Panc1 (cell line): ENCODE measurements at regions not wholly inside any gene's neighbourhood (a gene's known extent, or its start where the extent isn't known, plus 50 kb on each side); places are given as distances from the start of the nearest gene placed in this dataset.

Experiments
- ATAC-seq: fragments of 200-7000 bp; cut with Tn5 transposase; 2 replicates; pipeline ENCODE4 v1.9.1; 2020; ENCODE audit warnings: mild to moderate bottlenecking, moderate library complexity
- BruUV-seq: library from RNA; stranded (reverse); fragments of 400-500 nt; replicated peaks from 2 replicates; lab custom pipeline; 2021; lab: Mats Ljungman, UMichigan
- CTCF ChIA-PET: fragments of 300-600 bp; sonication (Branson Sonifier 250); formaldehyde crosslinking; loops from one replicate; lab custom pipeline; 2022; ENCODE audit warnings: antibody characterized with exemption; lab: Charles Lee
- POLR2A ChIA-PET: fragments of 300-600 bp; sonication (Branson Sonifier 250); formaldehyde crosslinking; loops from one replicate; lab custom pipeline; 2022; ENCODE audit warnings: antibody characterized with exemption; lab: Charles Lee
- DNase-seq: peaks from one replicate; pipeline ENCODE4 v3.0.0-alpha.2; 2010; ENCODE audit warnings: low read depth, low spot score
- H3K27ac ChIP-seq: 2 replicates; pipeline ENCODE4 v1.5.1; 2011; ENCODE audit warnings: mild to moderate bottlenecking, low read length, inconsistent platforms
- H3K27me3 ChIP-seq: fragments of 200-500 bp; sonication (Bioruptor generic); 2 replicates; pipeline ENCODE4 v1.6.0; 2014; ENCODE audit warnings: low read length, inconsistent platforms; ENCODE audit not compliant: control insufficient read depth, insufficient read depth
- H3K36me3 ChIP-seq: fragments of 200-500 bp; sonication (Bioruptor generic); 2 replicates; pipeline ENCODE4 v1.5.1; 2014; ENCODE audit warnings: inconsistent platforms, mild to moderate bottlenecking, low read length, moderate library complexity; ENCODE audit not compliant: control insufficient read depth, insufficient read depth
- H3K4me1 ChIP-seq: 2 replicates; pipeline ENCODE4 v1.5.1; 2011; ENCODE audit warnings: inconsistent platforms, mild to moderate bottlenecking, low read length, moderate library complexity; ENCODE audit not compliant: control insufficient read depth, insufficient read depth
- H3K4me3 ChIP-seq, 2 experiments: 2 replicates each; pipeline ENCODE4 v1.5.1; 2011 to 2012; ENCODE audit warnings: low read depth in 2 of 2, low read length in 2 of 2, mild to moderate bottlenecking in 2 of 2, inconsistent platforms in 1 of 2, moderate library complexity in 1 of 2
- H3K9me3 ChIP-seq: fragments of 200-500 bp; sonication (Bioruptor generic); 2 replicates; pipeline ENCODE4 v1.5.1; 2014; ENCODE audit warnings: low read depth, mild to moderate bottlenecking, inconsistent platforms, low read length, moderate library complexity; ENCODE audit not compliant: control insufficient read depth, insufficient read depth
- CTCF ChIP-seq: fragments of 450-650 bp; IDR thresholded peaks from 2 replicates; pipeline ENCODE4 v1.5.1; 2017; ENCODE audit warnings: mild to moderate bottlenecking
- POLR2AphosphoS5 ChIP-seq: IDR thresholded peaks from 2 replicates; pipeline ENCODE4 v1.6.1; 2012; ENCODE audit warnings: mild to moderate bottlenecking, low read depth, low read length, moderate library complexity
- REST ChIP-seq, 2 experiments: IDR thresholded peaks; 2 replicates each; pipeline ENCODE4 v1.6.1; 2011 to 2012; ENCODE audit warnings: low read depth in 2 of 2, control low read depth in 1 of 2, low read length in 1 of 2, mild to moderate bottlenecking in 1 of 2, moderate library complexity in 1 of 2; ENCODE audit not compliant: insufficient read depth in 1 of 2
- SIN3A ChIP-seq: IDR thresholded peaks from 2 replicates; pipeline ENCODE4 v1.6.1; 2012; ENCODE audit warnings: low read depth, mild to moderate bottlenecking, low read length, moderate library complexity, borderline replicate concordance; ENCODE audit not compliant: insufficient read depth
- TCF7L2 ChIP-seq: IDR thresholded peaks from 2 replicates; pipeline ENCODE4 v1.6.1; 2011; ENCODE audit warnings: mild to moderate bottlenecking, low read depth, low read length, inconsistent platforms
- in situ Hi-C: cut with HindIII; loops from 2 replicates; pipeline ENCODE4 v1.10.0; 2016; ENCODE audit warnings: low sequenced_read_pairs, low pct_unique_long_range_greater_than_20kb
- intact Hi-C: fragments of 100-400 bp; cut with micrococcal nuclease; formaldehyde crosslinking; loops from one replicate; pipeline ENCODE4 v1.10.0; 2022; ENCODE audit not compliant: unreplicated experiment

GRCh38 chr13:66212511-66212910 lies 1017.6 kb downstream of the PCDH9 start:
- intact Hi-C loops (no loop called here), in situ Hi-C loops (no loop called here)
- Histone ChIP-seq H3K4me3 (no peak overlapping the region), H3K36me3 (no peaks in the 10 kb centered on the region), H3K27ac (no peak overlapping the region), H3K4me1 (no peaks in the 10 kb centered on the region), H3K9me3 (no peaks in the 10 kb centered on the region), H3K27me3 (no peaks in the 10 kb centered on the region)
- CTCF ChIA-PET = interaction anchor here (0.7 kb wide), 1 partner anchor 131 kb away, joined by 4 read pairs; no protein-coding TSS in a partner anchor
- no peak for TF ChIP-seq TCF7L2
- TF ChIP-seq REST (IDR thresholded peaks at IDR 0.05; ENCODE audit: insufficient read depth in 1 of 2, low read depth in 2 of 2, low read length in 1 of 2) = no peak
- TF ChIP-seq CTCF = no peak
- no peak for TF ChIP-seq POLR2AphosphoS5
- no peak for TF ChIP-seq SIN3A
- BruUV-seq = no TSS peak
- DNase-seq (no peak), ATAC-seq (no peak)
- POLR2A ChIA-PET = no interaction called here

DNA sequence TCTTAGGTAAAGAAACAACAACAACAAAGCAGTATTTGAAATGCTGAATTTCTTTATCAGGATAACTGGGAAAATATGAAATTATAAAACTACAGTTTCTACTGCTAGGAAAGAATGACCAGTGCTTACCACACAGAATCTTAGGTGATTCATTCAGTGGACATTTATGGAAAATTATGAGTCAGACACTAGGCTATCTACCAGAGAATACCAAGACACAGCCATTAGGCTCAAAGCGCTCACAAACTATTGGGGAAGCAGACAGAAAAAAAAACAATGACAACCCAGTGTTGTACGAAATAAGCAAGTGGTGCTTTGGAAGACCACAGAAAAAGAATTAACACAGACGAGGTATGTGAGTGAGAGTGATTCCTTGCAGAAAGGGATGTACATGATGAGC lies 1019.5 kb downstream of the PCDH9 start:
- ATAC-seq (peak; percentile 78; the same call in 1 of the 2 replicates), DNase-seq (peak; percentile 54)
- ChIA-PET POLR2A (no interaction called here), CTCF (no interaction called here)
- Histone ChIP-seq H3K9me3 (no peaks in the 10 kb centered on the region), H3K4me3 (no peak overlapping the region), H3K4me1 (no peaks in the 10 kb centered on the region), H3K27ac (no peak overlapping the region), H3K27me3 (no peaks in the 10 kb centered on the region), H3K36me3 (no peaks in the 10 kb centered on the region)
- BruUV-seq = no TSS peak
- intact Hi-C loops = no loop called here
- TF ChIP-seq CTCF = no peak
- no peak for TF ChIP-seq SIN3A
- TF ChIP-seq REST (IDR thresholded peaks at IDR 0.05; ENCODE audit: insufficient read depth in 1 of 2, low read depth in 2 of 2, low read length in 1 of 2) = no peak
- no peak for TF ChIP-seq POLR2AphosphoS5
- TF ChIP-seq TCF7L2 = no peak
- in situ Hi-C loops = no loop called here
